HepG2 (cell line): ENCODE measurements at regions not wholly inside any gene's neighbourhood (a gene's known extent, or its start where the extent isn't known, plus 50 kb on each side); places are given as distances from the start of the nearest gene placed in this dataset.

Experiments used
- ATAC-seq: fragments of 200-7000 bp; cut with Tn5 transposase; 3 replicates; pipeline ENCODE4 v1.9.1; 2020; ENCODE audit warnings: mild to moderate bottlenecking, moderate library complexity
- BruUV-seq: library from RNA; stranded (reverse); fragments of 400-500 nt; replicated peaks from 2 replicates; lab custom pipeline; 2021; lab: Mats Ljungman, UMichigan
- CTCF ChIA-PET: fragments of 300-600 bp; formaldehyde crosslinking; extraction: SDS; loops from one replicate; lab custom pipeline; 2021; ENCODE audit warnings: low total read pairs, inconsistent platforms, low intra/inter-chr PET ratio; lab: Yijun Ruan, JAX
- POLR2A ChIA-PET: fragments of 350-600 bp; sonication (Branson Sonifier 250); formaldehyde crosslinking; loops from one replicate; lab custom pipeline; 2020; ENCODE audit warnings: antibody characterized with exemption, inconsistent platforms; lab: Yijun Ruan, JAX
- DNase-seq: peaks from one replicate; pipeline ENCODE4 v3.0.0-alpha.2; 2015; ENCODE audit warnings: low spot score
- FAIRE-seq: peaks from 3 replicates; lab custom pipeline; 2011; peaks lifted over from hg19 to GRCh38; lab: Jason Lieb, UNC
- H2AFZ ChIP-seq: one replicate; pipeline ENCODE4 v1.6.1; 2011; ENCODE audit warnings: low read length, inconsistent platforms
- H3K27ac ChIP-seq: fragments of 300-600 bp; 3 replicates; pipeline ENCODE4 v1.8.0; 2011; ENCODE audit warnings: mixed run types, mild to moderate bottlenecking, mixed read lengths, low read length, inconsistent platforms; ENCODE audit not compliant: insufficient read depth; ENCODE audit errors: extremely low read length
- H3K27me3 ChIP-seq, 2 experiments: fragments of 200-600 bp in 1 of 2; 2 replicates in 1 of 2; 3 replicates in 1 of 2; pipeline versions ENCODE4 v1.6.0 to v1.8.0; 2011; ENCODE audit warnings: low read length in 2 of 2, mild to moderate bottlenecking in 2 of 2, moderate library complexity in 2 of 2, inconsistent platforms in 1 of 2; ENCODE audit not compliant: insufficient read depth in 2 of 2, control insufficient read depth in 1 of 2
- H3K36me3 ChIP-seq, 2 experiments: fragments of 200-600 bp in 1 of 2; replicated peaks in 1 of 2; 2 replicates in 1 of 2; 3 replicates in 1 of 2; pipeline versions ENCODE4 v1.5.1 to v1.8.0; 2011; ENCODE audit warnings: low read length in 2 of 2, inconsistent platforms in 1 of 2; ENCODE audit not compliant: insufficient read depth in 2 of 2, control insufficient read depth in 1 of 2
- H3K4me1 ChIP-seq: 2 replicates; pipeline ENCODE4 v1.5.1; 2012; ENCODE audit warnings: low read length, inconsistent platforms; ENCODE audit not compliant: insufficient read depth
- H3K4me2 ChIP-seq: 2 replicates; pipeline ENCODE4 v1.6.0; 2011; ENCODE audit warnings: low read depth, low read length, inconsistent platforms
- H3K4me3 ChIP-seq, 3 experiments: fragments of 200-600 bp in 1 of 3; sonication (generic), shearing (Covaris generic) in 1 of 3; replicated peaks in 1 of 3; 2 replicates each; pipeline ENCODE4 v1.5.1; 2011 to 2016; ENCODE audit warnings: low read length in 3 of 3, inconsistent platforms in 2 of 3, low read depth in 2 of 3, mild to moderate bottlenecking in 2 of 3, control low read depth in 1 of 3, mixed read lengths in 1 of 3; ENCODE audit not compliant: insufficient read depth in 1 of 3
- H3K79me2 ChIP-seq: one replicate; pipeline ENCODE4 v1.6.1; 2011; ENCODE audit warnings: low read length, inconsistent platforms; ENCODE audit not compliant: insufficient read depth
- H3K9ac ChIP-seq: 2 replicates; pipeline ENCODE4 v1.6.0; 2011; ENCODE audit warnings: mild to moderate bottlenecking, low read depth, low read length, inconsistent platforms; ENCODE audit not compliant: insufficient read depth
- H3K9me3 ChIP-seq: 2 replicates; pipeline ENCODE4 v1.5.1; 2012; ENCODE audit warnings: mild to moderate bottlenecking, low read length
- H4K20me1 ChIP-seq: 2 replicates; pipeline ENCODE4 v1.6.0; 2011; ENCODE audit warnings: inconsistent platforms, mild to moderate bottlenecking, low read length, moderate library complexity; ENCODE audit not compliant: insufficient read depth
- AHDC1 ChIP-seq: sonication (generic); formaldehyde crosslinking; IDR thresholded peaks from 2 replicates; pipeline ENCODE4 v1.5.1; 2020; ENCODE audit warnings: mild to moderate bottlenecking, missing genetic modification reagents, borderline replicate concordance
- ETV5 ChIP-seq: IDR thresholded peaks from 2 replicates; pipeline ENCODE4 v1.6.1; 2018; ENCODE audit warnings: missing biosample characterization, missing genetic modification reagents, inconsistent platforms, borderline replicate concordance
- IRX3 ChIP-seq: sonication (generic); formaldehyde crosslinking; IDR thresholded peaks from 2 replicates; pipeline ENCODE4 v1.8.1; 2023; ENCODE audit warnings: mild to moderate bottlenecking, low read depth, missing genetic modification reagents, borderline replicate concordance
- MIER2 ChIP-seq: IDR thresholded peaks from 2 replicates; pipeline ENCODE4 v1.6.1; 2016; ENCODE audit warnings: missing biosample characterization, missing genetic modification reagents
- NAIF1 ChIP-seq: sonication (generic); formaldehyde crosslinking; IDR thresholded peaks from 2 replicates; pipeline ENCODE4 v1.5.0; 2020; ENCODE audit warnings: mild to moderate bottlenecking, missing genetic modification reagents, borderline replicate concordance
- REST ChIP-seq, 2 experiments: IDR thresholded peaks; 2 replicates each; pipeline ENCODE4 v1.6.1; 2011 to 2012; ENCODE audit warnings: low read length in 2 of 2, borderline replicate concordance in 1 of 2, low read depth in 1 of 2, mild to moderate bottlenecking in 1 of 2, moderate library complexity in 1 of 2
- RORA ChIP-seq: sonication (generic); formaldehyde crosslinking; IDR thresholded peaks from 2 replicates; pipeline ENCODE4 v1.5.0; 2020; ENCODE audit warnings: mild to moderate bottlenecking, missing genetic modification reagents, moderate library complexity
- TRAFD1 ChIP-seq: sonication (generic); formaldehyde crosslinking; IDR thresholded peaks from 2 replicates; pipeline ENCODE4 v1.5.1; 2020; ENCODE audit warnings: missing genetic modification reagents, mild to moderate bottlenecking, borderline replicate concordance
- U2AF2 ChIP-seq: fragments of 200-400 bp; formaldehyde crosslinking; IDR thresholded peaks from 2 replicates; pipeline ENCODE4 v1.6.1; 2017; ENCODE audit warnings: low read depth, mild to moderate bottlenecking, low read length
- ZNF207 ChIP-seq: fragments of 450-650 bp; IDR thresholded peaks from 2 replicates; pipeline ENCODE4 v1.6.1; 2016; ENCODE audit warnings: antibody characterized with exemption, borderline replicate concordance
- ZNF224 ChIP-seq: sonication (generic); formaldehyde crosslinking; IDR thresholded peaks from 2 replicates; pipeline ENCODE4 v1.5.0; 2020; ENCODE audit warnings: mild to moderate bottlenecking, missing genetic modification reagents
- ZNF282 ChIP-seq: fragments of 450-650 bp; IDR thresholded peaks from 2 replicates; pipeline ENCODE4 v1.6.1; 2018; ENCODE audit not compliant: partially characterized antibody
- WGBS: methylation state at CpG from one replicate; pipeline ENCODE4 v1.1.6; 2017; ENCODE audit warnings: low lambda C conversion rate; 5-methylcytosine and 5-hydroxymethylcytosine counted together
- in situ Hi-C: cut with HindIII; loops from 2 replicates; pipeline ENCODE4 v1.10.0; 2017; ENCODE audit warnings: low pct_unique_long_range_greater_than_20kb; ENCODE audit not compliant: extremely low pct_ligation_motif_present
- intact Hi-C: fragments of 100-400 bp; cut with micrococcal nuclease; formaldehyde crosslinking; loops from one replicate; pipeline ENCODE4 v1.10.0; 2022; ENCODE audit not compliant: unreplicated experiment

GRCh38 chrX:9329056-9329455 lies 135.8 kb upstream of the TBL1X start (continued):
- TF ChIP-seq TRAFD1 (CRISPR knock-in tag) (no peak), ZNF282 (no peak), REST (IDR thresholded peaks at IDR 0.05; ENCODE audit: borderline replicate concordance in 1 of 2, low read depth in 1 of 2, low read length in 2 of 2) (no peak), MIER2 (CRISPR knock-in tag) (no peak), RORA (CRISPR knock-in tag) (no peak), ZNF224 (CRISPR knock-in tag) (no peak)
- TF ChIP-seq, all 625 proteins: peak for 0

GRCh38 chrX:9330249-9330982 lies 134.4 kb upstream of the TBL1X start:
- ChIA-PET POLR2A (no interaction called here), CTCF (no interaction called here)
- H4K20me1 ChIP-seq: no peaks in the 10 kb centered on the region
- no peak for DNase-seq
- no peaks in the 10 kb centered on the region for H3K4me1 ChIP-seq
- H3K27ac ChIP-seq: no peak overlapping the region
- H3K27me3 ChIP-seq: no peaks in the 10 kb centered on the region
- in situ Hi-C loops (no loop called here), intact Hi-C loops (no loop called here)
- no peak for FAIRE-seq
- H2AFZ ChIP-seq: no peak overlapping the region
- no peak for ATAC-seq
- no peaks in the 10 kb centered on the region for H3K36me3 ChIP-seq
- 39% methylated on average over 8 of the region's 8 CpGs for WGBS
- no peak overlapping the region for H3K9ac ChIP-seq
- H3K4me2 ChIP-seq: no peak overlapping the region
- H3K9me3 ChIP-seq: no peaks in the 10 kb centered on the region
- BruUV-seq: no TSS peak
- H3K79me2 ChIP-seq: no peaks in the 10 kb centered on the region
- H3K4me3 ChIP-seq: no peak overlapping the region
- TF ChIP-seq IRX3 (CRISPR knock-in tag): no peak
- TF ChIP-seq NAIF1: no peak
- no peak for TF ChIP-seq U2AF2
- TF ChIP-seq ZNF207: no peak
- TF ChIP-seq ETV5 (CRISPR knock-in tag): no peak
- TF ChIP-seq AHDC1 (CRISPR knock-in tag): no peak
